Endothelial cell of umbilical vein (primary cell): ENCODE measurements at regions not wholly inside any gene's neighbourhood (a gene's known extent, or its start where the extent isn't known, plus 50 kb on each side); places are given as distances from the start of the nearest gene placed in this dataset.

ENCODE experiments used
- BruUV-seq: library from RNA; stranded (reverse); fragments of 400-500 nt; replicated peaks from 2 replicates; lab custom pipeline; 2021; lab: Mats Ljungman, UMichigan
- CTCF ChIA-PET: fragments of 300-600, 350-600 bp; sonication (Branson Sonifier 250); formaldehyde crosslinking; loops from one replicate; lab custom pipeline; 2021; ENCODE audit warnings: antibody characterized with exemption, inconsistent platforms; lab: Charles Lee
- POLR2A ChIA-PET: fragments of 300-600, 350-600 bp; sonication (Branson Sonifier 250); formaldehyde crosslinking; loops from one replicate; lab custom pipeline; 2021; ENCODE audit warnings: antibody characterized with exemption, inconsistent platforms; lab: Charles Lee
- DNase-seq: peaks from one replicate; pipeline ENCODE4 v3.0.0-alpha.2; 2011; ENCODE audit warnings: low read depth, low spot score
- FAIRE-seq: peaks from 2 replicates; lab custom pipeline; 2011; peaks lifted over from hg19 to GRCh38; lab: Jason Lieb, UNC
- H2AFZ ChIP-seq: 2 replicates; pipeline ENCODE4 v1.6.0; 2012; ENCODE audit warnings: low read depth, low read length, control low read depth, inconsistent platforms
- H3K27ac ChIP-seq: 2 replicates; pipeline ENCODE4 v1.5.1; 2011; ENCODE audit warnings: low read depth, mild to moderate bottlenecking, control low read depth, low read length, moderate library complexity; ENCODE audit not compliant: insufficient read depth
- H3K27me3 ChIP-seq, 2 experiments: 2 replicates each; pipeline versions ENCODE4 v1.6.0 to v1.6.1; 2011; ENCODE audit warnings: low read length in 2 of 2, mixed read lengths in 1 of 2; ENCODE audit not compliant: control insufficient read depth in 2 of 2, insufficient read depth in 2 of 2
- H3K36me3 ChIP-seq, 2 experiments: 2 replicates in 1 of 2; 3 replicates in 1 of 2; pipeline ENCODE4 v1.5.1; 2011; ENCODE audit warnings: low read length in 2 of 2, mild to moderate bottlenecking in 1 of 2, moderate library complexity in 1 of 2; ENCODE audit not compliant: control insufficient read depth in 2 of 2, insufficient read depth in 2 of 2; ENCODE audit errors: extremely low read depth in 1 of 2
- H3K4me1 ChIP-seq: 3 replicates; pipeline ENCODE4 v1.5.1; 2011; ENCODE audit warnings: mild to moderate bottlenecking, low read length; ENCODE audit not compliant: control insufficient read depth, insufficient read depth; ENCODE audit errors: extremely low read depth
- H3K4me2 ChIP-seq: 2 replicates; pipeline ENCODE4 v1.6.1; 2011; ENCODE audit warnings: low read length, control low read depth, mixed read lengths; ENCODE audit not compliant: insufficient read depth
- H3K4me3 ChIP-seq, 3 experiments: fragments of 200-600 bp in 1 of 3; sonication (generic), shearing (Covaris generic) in 1 of 3; replicated peaks in 1 of 3; 2 replicates each; pipeline ENCODE4 v1.5.1; 2011 to 2016; ENCODE audit warnings: control low read depth in 3 of 3, low read length in 3 of 3, mild to moderate bottlenecking in 2 of 3, inconsistent platforms in 1 of 3, low read depth in 1 of 3, moderate library complexity in 1 of 3; ENCODE audit not compliant: insufficient read depth in 1 of 3
- H3K79me2 ChIP-seq: 2 replicates; pipeline ENCODE4 v1.6.0; 2012; ENCODE audit warnings: low read length, inconsistent platforms; ENCODE audit not compliant: control insufficient read depth, insufficient read depth
- H3K9ac ChIP-seq: replicated peaks from 2 replicates; pipeline ENCODE3; 2011; ENCODE audit warnings: low read length, control low read depth; ENCODE audit not compliant: insufficient read depth; ENCODE audit errors: extremely low read depth
- H3K9me1 ChIP-seq: replicated peaks from 3 replicates; pipeline ENCODE4 v1.6.0; 2011; ENCODE audit warnings: mild to moderate bottlenecking, low read length; ENCODE audit not compliant: control insufficient read depth, insufficient read depth; ENCODE audit errors: extremely low read depth
- H3K9me3 ChIP-seq: replicated peaks from 2 replicates; pipeline ENCODE4 v1.5.1; 2012; ENCODE audit warnings: low read length, inconsistent platforms; ENCODE audit not compliant: control insufficient read depth, insufficient read depth
- H4K20me1 ChIP-seq: replicated peaks from 2 replicates; pipeline ENCODE3; 2011; ENCODE audit warnings: mild to moderate bottlenecking, low read length; ENCODE audit not compliant: control insufficient read depth, insufficient read depth; ENCODE audit errors: extremely low read depth
- CTCF ChIP-seq, 2 donors: IDR thresholded peaks; 1 replicate in 1 of 2; 2 replicates in 1 of 2; pipeline ENCODE4 v1.5.1; 2011; ENCODE audit warnings: low read length in 2 of 2, mild to moderate bottlenecking in 2 of 2, moderate library complexity in 2 of 2, control low read depth in 1 of 2, inconsistent platforms in 1 of 2, low read depth in 1 of 2; ENCODE audit not compliant: insufficient read depth in 1 of 2; ENCODE audit errors: extremely low read depth in 1 of 2
- EZH2 ChIP-seq: IDR thresholded peaks from 2 replicates; pipeline ENCODE4 v1.6.1; 2012; ENCODE audit warnings: borderline replicate concordance, low read depth, mild to moderate bottlenecking, moderate library complexity, low read length, inconsistent platforms; ENCODE audit not compliant: severe bottlenecking
- FOS ChIP-seq: IDR thresholded peaks from 2 replicates; pipeline ENCODE4 v1.6.1; 2011; ENCODE audit warnings: mild to moderate bottlenecking, low read length, moderate library complexity, borderline replicate concordance; ENCODE audit not compliant: insufficient read depth
- GATA2 ChIP-seq: IDR thresholded peaks from 2 replicates; pipeline ENCODE4 v1.7.0; 2011; ENCODE audit warnings: low read depth, mild to moderate bottlenecking, moderate library complexity, mixed read lengths, low read length; ENCODE audit not compliant: insufficient read length, insufficient read depth
- JUN ChIP-seq: IDR thresholded peaks from 2 replicates; pipeline ENCODE4 v1.6.1; 2011; ENCODE audit warnings: borderline replicate concordance, low read depth; ENCODE audit not compliant: insufficient read length, insufficient read depth
- MYC ChIP-seq: IDR thresholded peaks from one replicate; pipeline ENCODE4 v1.6.1; 2011; ENCODE audit warnings: mild to moderate bottlenecking, low read depth, low read length
- POLR2A ChIP-seq: IDR thresholded peaks from 2 replicates; pipeline ENCODE4 v1.6.1; 2012; ENCODE audit warnings: low read depth, mild to moderate bottlenecking, control low read depth, low read length
- POLR2AphosphoS5 ChIP-seq: IDR thresholded peaks from 2 replicates; pipeline ENCODE4 v1.6.1; 2012; ENCODE audit warnings: low read depth, mild to moderate bottlenecking, control low read depth, low read length, moderate library complexity; ENCODE audit not compliant: insufficient read depth
- dilution Hi-C: fragments of 300-500 bp; cut with MboI; formaldehyde crosslinking; loops from one replicate; pipeline ENCODE4 v1.15.0; 2019; ENCODE audit warnings: low sequenced_read_pairs; ENCODE audit not compliant: extremely low pct_ligation_motif_present
- intact Hi-C: fragments of 100-400 bp; cut with micrococcal nuclease; formaldehyde crosslinking; loops from one replicate; pipeline ENCODE4 v1.10.0; 2022
- TF ChIP-seq, protein P1 (sequence below): IDR thresholded peaks from 2 replicates; pipeline ENCODE4 v1.6.1; 2011; ENCODE audit not compliant: insufficient read depth, insufficient read length

DNA sequence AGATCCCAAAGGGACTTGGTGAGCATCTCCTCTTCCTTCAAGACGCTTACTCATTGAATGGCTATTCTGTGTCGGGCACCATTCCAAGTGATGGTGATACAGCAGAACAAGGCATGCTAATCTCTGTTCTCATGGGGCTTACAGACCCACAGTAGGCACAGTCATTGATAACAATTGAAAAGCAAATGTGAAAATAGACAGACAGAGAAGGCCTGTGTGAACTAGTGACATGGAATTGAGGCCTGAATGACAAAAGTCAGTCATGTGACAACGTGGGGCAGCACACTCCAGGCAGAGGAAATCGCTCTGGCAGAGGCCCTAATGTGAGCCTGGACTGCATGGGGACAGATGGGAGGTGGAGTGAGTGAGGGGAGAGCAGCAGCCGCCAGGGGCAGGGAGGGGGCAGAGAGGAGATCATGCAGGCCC lies 70.7 kb upstream of the CPLX2 start:
- FAIRE-seq (no peak), DNase-seq (no peak)
- no peak overlapping the region for H2AFZ ChIP-seq
- H3K9me3 ChIP-seq = no peaks in the 10 kb centered on the region
- TF ChIP-seq POLR2AphosphoS5 (no peak), MYC (no peak), FOS (no peak), GATA2 (no peak), JUN (no peak)
- no peaks in the 10 kb centered on the region for H4K20me1 ChIP-seq
- H3K4me3 ChIP-seq = no peak overlapping the region
- intact Hi-C loops = no loop called here
- no peak overlapping the region for H3K27ac ChIP-seq
- H3K9ac ChIP-seq = no peak overlapping the region
- dilution Hi-C loops = no loop called here
- H3K36me3 ChIP-seq = no peaks in the 10 kb centered on the region
- BruUV-seq = no TSS peak
- no peaks in the 10 kb centered on the region for H3K4me1 ChIP-seq
- H3K4me2 ChIP-seq = no peak overlapping the region
- ChIA-PET CTCF (no interaction called here), POLR2A (no interaction called here)
- H3K9me1 ChIP-seq = no peaks in the 10 kb centered on the region
- H3K27me3 ChIP-seq = peaks cover 0 to 2% of the 10 kb centered on the region in 2 experiments
- H3K79me2 ChIP-seq = no peaks in the 10 kb centered on the region

GRCh38 chr5:175802361-175802760 lies 69.0 kb upstream of the CPLX2 start:
- Histone ChIP-seq H3K4me2 (no peak overlapping the region), H3K79me2 (no peaks in the 10 kb centered on the region), H2AFZ (no peak overlapping the region), H4K20me1 (no peaks in the 10 kb centered on the region), H3K4me3 (no peak overlapping the region), H3K9ac (no peak overlapping the region), H3K9me1 (no peaks in the 10 kb centered on the region), H3K36me3 (no peaks in the 10 kb centered on the region), H3K9me3 (no peaks in the 10 kb centered on the region), H3K27me3 (peaks cover 0 to 2% of the 10 kb centered on the region in 2 experiments), H3K27ac (no peak overlapping the region), H3K4me1 (no peaks in the 10 kb centered on the region)
- dilution Hi-C loops (no loop called here), intact Hi-C loops (no loop called here)
- no TSS peak for BruUV-seq
- TF ChIP-seq JUN = no peak
- no peak for TF ChIP-seq EZH2
- no peak for TF ChIP-seq GATA2
- no peak for TF ChIP-seq CTCF (IDR thresholded peaks at IDR 0.05; ENCODE audit: extremely low read depth in 1 of 2, insufficient read depth in 1 of 2, low read depth in 1 of 2, low read length in 2 of 2)
- no peak for TF ChIP-seq POLR2A
- no peak for TF ChIP-seq POLR2AphosphoS5
- no peak for TF ChIP-seq FOS
- TF ChIP-seq, protein P1, sequence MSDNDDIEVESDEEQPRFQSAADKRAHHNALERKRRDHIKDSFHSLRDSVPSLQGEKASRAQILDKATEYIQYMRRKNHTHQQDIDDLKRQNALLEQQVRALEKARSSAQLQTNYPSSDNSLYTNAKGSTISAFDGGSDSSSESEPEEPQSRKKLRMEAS = no peak
- TF ChIP-seq MYC = no peak
- FAIRE-seq (no peak), DNase-seq (no peak)
- CTCF ChIA-PET = no interaction called here
- POLR2A ChIA-PET = no interaction called here
